HEK293 (cell line): ENCODE measurements at regions not wholly inside any gene's neighbourhood (a gene's known extent, or its start where the extent isn't known, plus 50 kb on each side); places are given as distances from the start of the nearest gene placed in this dataset.

Experiments
- CTCF ChIA-PET: fragments of 350-600 bp; formaldehyde crosslinking; extraction: SDS; loops from one replicate; lab custom pipeline; 2021; ENCODE audit warnings: antibody characterized with exemption; lab: Yijun Ruan, JAX
- POLR2A ChIA-PET: fragments of 300-600 bp; formaldehyde crosslinking; extraction: SDS; loops from one replicate; lab custom pipeline; 2020; ENCODE audit warnings: antibody characterized with exemption, inconsistent platforms; lab: Yijun Ruan, JAX
- H3K27ac ChIP-seq: fragments of 200-500 bp; sonication (Bioruptor generic); 2 replicates; pipeline ENCODE4 v1.5.1; 2014; ENCODE audit warnings: low read depth, low read length, control low read depth, inconsistent platforms; ENCODE audit errors: extremely low read depth
- H3K36me3 ChIP-seq, 2 experiments: fragments of 200-500 bp in 1 of 2; sonication (Bioruptor generic) in 1 of 2; 1 replicate in 1 of 2; 2 replicates in 1 of 2; pipeline ENCODE4 v1.5.1; 2014 to 2017; ENCODE audit warnings: inconsistent platforms in 2 of 2, low read length in 2 of 2; ENCODE audit not compliant: control insufficient read depth in 2 of 2, insufficient read depth in 1 of 2
- H3K4me1 ChIP-seq: fragments of 200-500 bp; sonication (Bioruptor generic); 2 replicates; pipeline ENCODE4 v1.5.1; 2014; ENCODE audit warnings: mild to moderate bottlenecking, low read length, inconsistent platforms; ENCODE audit not compliant: control insufficient read depth, insufficient read depth
- H3K4me3 ChIP-seq: 2 replicates; pipeline ENCODE4 v1.5.1; 2011; ENCODE audit warnings: low read depth, mild to moderate bottlenecking, control low read depth, low read length, moderate library complexity
- H3K9me3 ChIP-seq: fragments of 200-500 bp; sonication (Bioruptor generic); 2 replicates; pipeline ENCODE4 v1.5.1; 2014; ENCODE audit warnings: low read depth, low read length, inconsistent platforms; ENCODE audit not compliant: control insufficient read depth, insufficient read depth
- BCL11A ChIP-seq: fragments of 450-650 bp; formaldehyde crosslinking; IDR thresholded peaks from 2 replicates; pipeline ENCODE4 v1.5.1; 2016; ENCODE audit warnings: low read depth, missing biosample characterization, missing genetic modification characterization
- ELK4 ChIP-seq: IDR thresholded peaks from 2 replicates; pipeline ENCODE4 v1.6.1; 2011; ENCODE audit warnings: mild to moderate bottlenecking, low read depth, low read length, borderline replicate concordance
- FEZF1 ChIP-seq: fragments of 450-650 bp; formaldehyde crosslinking; IDR thresholded peaks from 2 replicates; pipeline ENCODE4 v1.5.1; 2016; ENCODE audit warnings: missing biosample characterization, missing genetic modification characterization
- HOXA7 ChIP-seq: sonication (generic); formaldehyde crosslinking; IDR thresholded peaks from 2 replicates; pipeline ENCODE4 v1.8.1; 2022; ENCODE audit warnings: missing genetic modification reagents, borderline replicate concordance
- HOXC10 ChIP-seq: sonication (generic); formaldehyde crosslinking; IDR thresholded peaks from 2 replicates; pipeline ENCODE4 v1.8.1; 2023; ENCODE audit warnings: mild to moderate bottlenecking, missing genetic modification reagents
- HOXD13 ChIP-seq: sonication (generic); formaldehyde crosslinking; IDR thresholded peaks from 2 replicates; pipeline ENCODE4 v1.8.0; 2022; ENCODE audit warnings: missing genetic modification reagents, borderline replicate concordance
- OVOL3 ChIP-seq: fragments of 450-650 bp; formaldehyde crosslinking; IDR thresholded peaks from 2 replicates; pipeline ENCODE4 v1.5.1; 2016; ENCODE audit warnings: missing biosample characterization, missing genetic modification characterization
- SCRT2 ChIP-seq: fragments of 450-650 bp; formaldehyde crosslinking; IDR thresholded peaks from 2 replicates; pipeline ENCODE4 v1.5.1; 2016; ENCODE audit warnings: missing biosample characterization, missing genetic modification characterization
- TCF7L2 ChIP-seq: IDR thresholded peaks from 2 replicates; pipeline ENCODE4 v1.6.1; 2011; ENCODE audit warnings: low read depth, mild to moderate bottlenecking, inconsistent platforms, low read length, moderate library complexity, borderline replicate concordance
- TRIM28 ChIP-seq: IDR thresholded peaks from 2 replicates; pipeline ENCODE4 v1.6.1; 2011; ENCODE audit warnings: low read length, control low read depth, borderline replicate concordance
- WT1 ChIP-seq: fragments of 450-650 bp; formaldehyde crosslinking; IDR thresholded peaks from 2 replicates; pipeline ENCODE4 v1.5.1; 2016; ENCODE audit warnings: missing biosample characterization, missing genetic modification characterization
- ZBTB7A ChIP-seq: fragments of 450-650 bp; formaldehyde crosslinking; IDR thresholded peaks from 2 replicates; pipeline ENCODE4 v1.5.1; 2016; ENCODE audit warnings: low read depth, missing biosample characterization, missing genetic modification characterization
- ZNF175 ChIP-seq: fragments of 450-650 bp; formaldehyde crosslinking; IDR thresholded peaks from 2 replicates; pipeline ENCODE4 v1.5.1; 2016; ENCODE audit warnings: missing biosample characterization, missing genetic modification characterization
- ZNF248 ChIP-seq: fragments of 450-650 bp; formaldehyde crosslinking; IDR thresholded peaks from 2 replicates; pipeline ENCODE4 v1.5.1; 2017; ENCODE audit warnings: missing biosample characterization, missing genetic modification characterization
- ZNF311 ChIP-seq: fragments of 450-650 bp; formaldehyde crosslinking; IDR thresholded peaks from 2 replicates; pipeline ENCODE4 v1.5.1; 2017; ENCODE audit warnings: missing biosample characterization, missing genetic modification characterization, borderline replicate concordance
- ZNF341 ChIP-seq: fragments of 450-650 bp; formaldehyde crosslinking; IDR thresholded peaks from 2 replicates; pipeline ENCODE4; 2016; ENCODE audit warnings: low read depth, missing biosample characterization, missing genetic modification characterization
- ZNF398 ChIP-seq: fragments of 450-650 bp; formaldehyde crosslinking; IDR thresholded peaks from 2 replicates; pipeline ENCODE4 v1.5.1; 2017; ENCODE audit warnings: missing biosample characterization, missing genetic modification characterization
- ZNF423 ChIP-seq: fragments of 450-650 bp; formaldehyde crosslinking; IDR thresholded peaks from 2 replicates; pipeline ENCODE4 v1.5.1; 2016; ENCODE audit warnings: missing biosample characterization, missing genetic modification characterization
- ZNF48 ChIP-seq: fragments of 450-650 bp; formaldehyde crosslinking; IDR thresholded peaks from 2 replicates; pipeline ENCODE4 v1.5.1; 2016; ENCODE audit warnings: missing biosample characterization, missing genetic modification characterization
- ZNF510 ChIP-seq: fragments of 450-650 bp; formaldehyde crosslinking; IDR thresholded peaks from 2 replicates; pipeline ENCODE4 v1.5.1; 2018; ENCODE audit warnings: mild to moderate bottlenecking, missing genetic modification characterization, missing biosample characterization; ENCODE audit not compliant: insufficient replicate concordance
- ZNF521 ChIP-seq: fragments of 450-650 bp; formaldehyde crosslinking; IDR thresholded peaks from 2 replicates; pipeline ENCODE4 v1.5.1; 2017; ENCODE audit warnings: missing biosample characterization, mild to moderate bottlenecking, missing genetic modification characterization
- ZNF621 ChIP-seq: fragments of 450-650 bp; formaldehyde crosslinking; IDR thresholded peaks from 2 replicates; pipeline ENCODE4 v1.5.1; 2017; ENCODE audit warnings: missing biosample characterization, missing genetic modification characterization
- ZNF670 ChIP-seq: fragments of 450-650 bp; formaldehyde crosslinking; IDR thresholded peaks from 2 replicates; pipeline ENCODE4 v1.5.1; 2016; ENCODE audit warnings: missing biosample characterization, missing genetic modification characterization, low read depth
- ZNF768 ChIP-seq: fragments of 450-650 bp; formaldehyde crosslinking; IDR thresholded peaks from 2 replicates; pipeline ENCODE4 v1.5.1; 2018; ENCODE audit warnings: missing biosample characterization, mild to moderate bottlenecking, missing genetic modification characterization
- ZNF776 ChIP-seq: fragments of 450-650 bp; formaldehyde crosslinking; IDR thresholded peaks from 2 replicates; pipeline ENCODE4 v1.5.0; 2017; ENCODE audit warnings: missing biosample characterization, missing genetic modification characterization, borderline replicate concordance
- ZNF830 ChIP-seq: fragments of 450-650 bp; IDR thresholded peaks from 2 replicates; pipeline ENCODE4 v1.5.0; 2018; ENCODE audit warnings: missing biosample characterization, missing genetic modification characterization, low read depth, mild to moderate bottlenecking, moderate library complexity
- TF ChIP-seq, protein P1 (sequence below): fragments of 450-650 bp; formaldehyde crosslinking; IDR thresholded peaks from 2 replicates; pipeline ENCODE4 v1.5.1; 2017; ENCODE audit warnings: missing biosample characterization, mild to moderate bottlenecking, missing genetic modification characterization, moderate library complexity
- TF ChIP-seq, protein P2 (sequence below): fragments of 450-650 bp; formaldehyde crosslinking; IDR thresholded peaks from 2 replicates; pipeline ENCODE4 v1.5.0; 2017; ENCODE audit warnings: missing biosample characterization, missing genetic modification characterization, borderline replicate concordance
- TF ChIP-seq, protein P3 (sequence below): fragments of 450-650 bp; formaldehyde crosslinking; IDR thresholded peaks from 2 replicates; pipeline ENCODE4 v1.5.1; 2016; ENCODE audit warnings: missing biosample characterization, missing genetic modification characterization

DNA sequence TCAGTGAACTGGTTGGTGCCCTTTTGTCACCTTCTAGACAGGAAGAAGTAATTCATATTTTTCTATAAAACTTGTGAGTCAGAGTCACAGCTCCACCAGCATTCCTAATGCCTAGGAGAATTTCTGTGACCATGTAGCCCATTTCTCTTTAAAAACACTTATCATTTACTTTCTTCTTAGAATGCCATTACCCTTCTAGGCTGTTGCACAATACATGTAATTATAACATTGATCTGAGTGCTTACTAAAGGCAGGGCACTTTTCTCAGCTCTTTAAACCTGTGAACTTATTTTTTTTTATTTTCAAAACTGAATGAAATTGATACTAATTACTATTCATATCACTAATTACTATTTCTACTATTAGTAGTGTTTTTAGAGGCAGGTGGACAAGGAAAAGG, 373.7 kb downstream of the TLE4 start:
- Histone ChIP-seq H3K4me1 (no peaks in the 10 kb centered on the region), H3K4me3 (no peak overlapping the region), H3K36me3 (no peaks in the 10 kb centered on the region), H3K27ac (no peak overlapping the region), H3K9me3 (no peaks in the 10 kb centered on the region)
- TF ChIP-seq, protein P1, sequence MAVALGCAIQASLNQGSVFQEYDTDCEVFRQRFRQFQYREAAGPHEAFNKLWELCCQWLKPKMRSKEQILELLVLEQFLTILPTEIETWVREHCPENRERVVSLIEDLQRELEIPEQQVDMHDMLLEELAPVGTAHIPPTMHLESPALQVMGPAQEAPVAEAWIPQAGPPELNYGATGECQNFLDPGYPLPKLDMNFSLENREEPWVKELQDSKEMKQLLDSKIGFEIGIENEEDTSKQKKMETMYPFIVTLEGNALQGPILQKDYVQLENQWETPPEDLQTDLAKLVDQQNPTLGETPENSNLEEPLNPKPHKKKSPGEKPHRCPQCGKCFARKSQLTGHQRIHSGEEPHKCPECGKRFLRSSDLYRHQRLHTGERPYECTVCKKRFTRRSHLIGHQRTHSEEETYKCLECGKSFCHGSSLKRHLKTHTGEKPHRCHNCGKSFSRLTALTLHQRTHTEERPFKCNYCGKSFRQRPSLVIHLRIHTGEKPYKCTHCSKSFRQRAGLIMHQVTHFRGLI (tag by site-specific recombination), result no peak
- TF ChIP-seq ZNF521 (tag by site-specific recombination), result no peak
- TF ChIP-seq TRIM28, result no peak
- no peak for TF ChIP-seq SCRT2
- no peak for TF ChIP-seq HOXA7 (CRISPR knock-in tag)
- no peak for TF ChIP-seq ZNF768
- no peak for TF ChIP-seq ELK4
- TF ChIP-seq, protein P2, sequence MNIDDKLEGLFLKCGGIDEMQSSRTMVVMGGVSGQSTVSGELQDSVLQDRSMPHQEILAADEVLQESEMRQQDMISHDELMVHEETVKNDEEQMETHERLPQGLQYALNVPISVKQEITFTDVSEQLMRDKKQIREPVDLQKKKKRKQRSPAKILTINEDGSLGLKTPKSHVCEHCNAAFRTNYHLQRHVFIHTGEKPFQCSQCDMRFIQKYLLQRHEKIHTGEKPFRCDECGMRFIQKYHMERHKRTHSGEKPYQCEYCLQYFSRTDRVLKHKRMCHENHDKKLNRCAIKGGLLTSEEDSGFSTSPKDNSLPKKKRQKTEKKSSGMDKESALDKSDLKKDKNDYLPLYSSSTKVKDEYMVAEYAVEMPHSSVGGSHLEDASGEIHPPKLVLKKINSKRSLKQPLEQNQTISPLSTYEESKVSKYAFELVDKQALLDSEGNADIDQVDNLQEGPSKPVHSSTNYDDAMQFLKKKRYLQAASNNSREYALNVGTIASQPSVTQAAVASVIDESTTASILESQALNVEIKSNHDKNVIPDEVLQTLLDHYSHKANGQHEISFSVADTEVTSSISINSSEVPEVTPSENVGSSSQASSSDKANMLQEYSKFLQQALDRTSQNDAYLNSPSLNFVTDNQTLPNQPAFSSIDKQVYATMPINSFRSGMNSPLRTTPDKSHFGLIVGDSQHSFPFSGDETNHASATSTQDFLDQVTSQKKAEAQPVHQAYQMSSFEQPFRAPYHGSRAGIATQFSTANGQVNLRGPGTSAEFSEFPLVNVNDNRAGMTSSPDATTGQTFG, result no peak
- no peak for TF ChIP-seq BCL11A (tag by site-specific recombination)
- TF ChIP-seq, protein P3, sequence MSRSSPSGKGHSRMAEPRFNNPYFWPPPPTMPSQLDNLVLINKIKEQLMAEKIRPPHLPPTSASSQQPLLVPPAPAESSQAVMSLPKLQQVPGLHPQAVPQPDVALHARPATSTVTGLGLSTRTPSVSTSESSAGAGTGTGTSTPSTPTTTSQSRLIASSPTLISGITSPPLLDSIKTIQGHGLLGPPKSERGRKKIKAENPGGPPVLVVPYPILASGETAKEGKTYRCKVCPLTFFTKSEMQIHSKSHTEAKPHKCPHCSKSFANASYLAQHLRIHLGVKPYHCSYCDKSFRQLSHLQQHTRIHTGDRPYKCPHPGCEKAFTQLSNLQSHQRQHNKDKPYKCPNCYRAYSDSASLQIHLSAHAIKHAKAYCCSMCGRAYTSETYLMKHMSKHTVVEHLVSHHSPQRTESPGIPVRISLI, result no peak
- no peak for TF ChIP-seq OVOL3 (tag by site-specific recombination)
- TF ChIP-seq ZNF175 (tag by site-specific recombination), result no peak
- no peak for TF ChIP-seq FEZF1 (tag by site-specific recombination)
- TF ChIP-seq HOXD13 (CRISPR knock-in tag), result no peak
- TF ChIP-seq ZNF830, result no peak
- TF ChIP-seq ZNF311, result no peak
- no peak for TF ChIP-seq ZBTB7A
- TF ChIP-seq ZNF398 (tag by site-specific recombination), result no peak
- no peak for TF ChIP-seq ZNF423
- POLR2A ChIA-PET, result no interaction called here
- CTCF ChIA-PET, result no interaction called here

DNA sequence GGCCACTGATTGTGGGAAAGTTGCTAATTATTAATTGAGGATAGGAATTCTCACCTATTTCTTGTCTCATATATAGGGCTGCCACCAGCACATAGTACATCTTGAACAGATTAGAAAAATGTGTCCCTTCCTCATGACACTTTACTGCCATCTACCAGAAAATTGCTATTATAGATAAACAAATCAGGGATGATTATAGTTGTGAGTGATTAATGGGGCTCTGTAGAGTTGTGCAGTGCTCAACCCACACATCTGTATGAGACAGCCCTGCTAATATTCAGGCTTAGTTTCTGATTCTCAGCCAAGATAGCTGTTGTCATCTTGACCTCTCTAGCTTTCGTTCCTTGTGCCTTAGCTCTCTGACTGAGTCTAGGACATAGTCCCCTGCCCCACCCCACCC, 373.3 kb downstream of the TLE4 start:
- POLR2A ChIA-PET, result no interaction called here
- CTCF ChIA-PET, result no interaction called here
- Histone ChIP-seq H3K27ac (no peak overlapping the region), H3K9me3 (no peaks in the 10 kb centered on the region), H3K36me3 (no peaks in the 10 kb centered on the region), H3K4me3 (no peak overlapping the region), H3K4me1 (no peaks in the 10 kb centered on the region)
- TF ChIP-seq ZNF670 (tag by site-specific recombination) (no peak), ZBTB7A (no peak), HOXC10 (no peak), TCF7L2 (no peak), ZNF341 (tag by site-specific recombination) (no peak), ZNF48 (tag by site-specific recombination) (no peak), ZNF621 (tag by site-specific recombination) (no peak), ZNF776 (tag by site-specific recombination) (no peak), HOXD13 (CRISPR knock-in tag) (no peak), ZNF423 (no peak), ZNF248 (no peak), ZNF510 (tag by site-specific recombination) (no peak), WT1 (tag by site-specific recombination) (no peak)
